ENCODE measurements at regions not wholly inside any gene's neighbourhood (a gene's known extent, or its start where the extent isn't known, plus 50 kb on each side); places are given as distances from the start of the nearest gene placed in this dataset.
A peak's percentile ranks its signal among the peaks of the same experiment; 100 is the strongest.

GRCh38 chr15:62578546-62578945 is 413.5 kb upstream of the C2CD4B start:
- Histone ChIP-seq H3K4me2 (ENCODE audit: low read length) (peak overlapping the region; percentile 63), H3K9me2 (ENCODE audit: insufficient read depth, low read length) (no peaks in the 10 kb centered on the region), H3K79me2 (ENCODE audit: insufficient read depth, low read depth, low read length) (no peaks in the 10 kb centered on the region), H2AFZ (ENCODE audit: low read length) (no peak overlapping the region), H3K27ac (ENCODE audit: low read depth, low read length, poor library complexity, severe bottlenecking) (no peak overlapping the region), H4K20me1 (ENCODE audit: insufficient read depth, low read length) (no peaks in the 10 kb centered on the region), H3K36me3 (ENCODE audit: insufficient read depth, low read length) (no peaks in the 10 kb centered on the region), H3K9me3 (ENCODE audit: low read length) (no peaks in the 10 kb centered on the region), H3K4me1 (ENCODE audit: insufficient read depth, low read length, poor library complexity, severe bottlenecking) (peaks cover 53% of the 10 kb centered on the region), H3K4me3 (ENCODE audit: low read depth, low read length, poor library complexity, severe bottlenecking) (no peak overlapping the region)
- no peak for DNase-seq (ENCODE audit: low spot score)
- TF ChIP-seq EZH2phosphoT487 (IDR thresholded peaks at IDR 0.05; ENCODE audit: borderline replicate concordance, low read depth, low read length) (no peak), CTCF (conservative IDR thresholded peaks at IDR 0.05; ENCODE audit: low read length) (no peak)
- ChIA-PET CTCF (ENCODE audit: unreplicated experiment) (no interaction called here), POLR2A (no interaction called here)
- intact Hi-C loops (cut with micrococcal nuclease; ENCODE audit: unreplicated experiment): no loop called here
- no TSS peak for BruUV-seq (replicated peaks)

GRCh38 chr15:62578960-62579359 is 413.9 kb upstream of the C2CD4B start:
- Histone ChIP-seq H3K79me2 (ENCODE audit: insufficient read depth, low read depth, low read length) (no peaks in the 10 kb centered on the region), H3K27ac (ENCODE audit: low read depth, low read length, poor library complexity, severe bottlenecking) (no peak overlapping the region), H3K4me3 (ENCODE audit: low read depth, low read length, poor library complexity, severe bottlenecking) (peak overlapping the region; percentile 32), H3K9me3 (ENCODE audit: low read length) (no peaks in the 10 kb centered on the region), H4K20me1 (ENCODE audit: insufficient read depth, low read length) (no peaks in the 10 kb centered on the region), H3K4me1 (ENCODE audit: insufficient read depth, low read length, poor library complexity, severe bottlenecking) (peaks cover 49% of the 10 kb centered on the region), H3K36me3 (ENCODE audit: insufficient read depth, low read length) (no peaks in the 10 kb centered on the region), H3K4me2 (ENCODE audit: low read length) (peak overlapping the region; percentile 63), H3K9me2 (ENCODE audit: insufficient read depth, low read length) (no peaks in the 10 kb centered on the region), H2AFZ (ENCODE audit: low read length) (no peak overlapping the region)
- no peak for TF ChIP-seq CTCF (conservative IDR thresholded peaks at IDR 0.05; ENCODE audit: low read length)
- TF ChIP-seq EZH2phosphoT487 (IDR thresholded peaks at IDR 0.05; ENCODE audit: borderline replicate concordance, low read depth, low read length): no peak
- intact Hi-C loops (cut with micrococcal nuclease; ENCODE audit: unreplicated experiment): no loop called here
- no TSS peak for BruUV-seq (replicated peaks)
- DNase-seq (ENCODE audit: low spot score): peak; percentile 58
- ChIA-PET POLR2A (no interaction called here), CTCF (ENCODE audit: unreplicated experiment) (no interaction called here)

DNA sequence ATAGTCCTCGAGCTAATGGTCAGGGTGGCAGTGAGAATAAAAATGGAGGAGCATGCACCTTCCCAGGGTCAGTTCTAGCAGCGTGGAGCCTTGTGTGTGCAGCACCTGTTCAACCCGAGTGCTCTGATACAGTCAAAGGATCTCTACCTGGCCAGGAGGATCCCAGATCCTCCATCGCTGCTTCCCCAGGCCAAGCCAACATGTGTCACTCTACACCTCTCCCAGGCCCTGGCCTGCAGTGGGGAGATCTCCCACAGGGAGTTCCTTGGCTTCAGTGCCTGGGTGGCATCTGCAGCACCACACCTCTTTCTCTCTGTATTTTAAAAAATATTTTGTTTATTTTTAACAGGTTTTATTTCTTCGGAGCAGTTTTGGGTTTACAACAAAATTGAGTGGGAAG is 414.8 kb upstream of the C2CD4B start:
- intact Hi-C loops (cut with micrococcal nuclease; ENCODE audit: unreplicated experiment): no loop called here
- H4K20me1 ChIP-seq (ENCODE audit: insufficient read depth, low read length): no peaks in the 10 kb centered on the region
- H3K27ac ChIP-seq (ENCODE audit: low read depth, low read length, poor library complexity, severe bottlenecking): no peak overlapping the region
- no peak for TF ChIP-seq EZH2phosphoT487 (IDR thresholded peaks at IDR 0.05; ENCODE audit: borderline replicate concordance, low read depth, low read length)
- no peak for TF ChIP-seq CTCF (conservative IDR thresholded peaks at IDR 0.05; ENCODE audit: low read length)
- CTCF ChIA-PET (ENCODE audit: unreplicated experiment): no interaction called here
- DNase-seq (ENCODE audit: low spot score): no peak
- no peaks in the 10 kb centered on the region for H3K36me3 ChIP-seq (ENCODE audit: insufficient read depth, low read length)
- no peaks in the 10 kb centered on the region for H3K9me3 ChIP-seq (ENCODE audit: low read length)
- H2AFZ ChIP-seq (ENCODE audit: low read length): no peak overlapping the region
- BruUV-seq (replicated peaks): no TSS peak
- H3K4me2 ChIP-seq (ENCODE audit: low read length): peak overlapping the region; percentile 63
- no peaks in the 10 kb centered on the region for H3K9me2 ChIP-seq (ENCODE audit: insufficient read depth, low read length)
- no peak overlapping the region for H3K4me3 ChIP-seq (ENCODE audit: low read depth, low read length, poor library complexity, severe bottlenecking)
- H3K4me1 ChIP-seq (ENCODE audit: insufficient read depth, low read length, poor library complexity, severe bottlenecking): peaks cover 40% of the 10 kb centered on the region
- no peaks in the 10 kb centered on the region for H3K79me2 ChIP-seq (ENCODE audit: insufficient read depth, low read depth, low read length)
- POLR2A ChIA-PET: no interaction called here
